SK-N-SH (cell line): ENCODE measurements at regions not wholly inside any gene's neighbourhood (a gene's known extent, or its start where the extent isn't known, plus 50 kb on each side); places are given as distances from the start of the nearest gene placed in this dataset.

Source experiments
- CTCF ChIP-seq: fragments of 200-600 bp; sonication (generic); IDR thresholded peaks from 2 replicates; pipeline ENCODE4 v1.6.1; 2017; ENCODE audit warnings: antibody characterized with exemption, mild to moderate bottlenecking, moderate library complexity
- EP300 ChIP-seq, 2 experiments: IDR thresholded peaks; 2 replicates each; pipeline versions ENCODE4 v1.4.0 to v1.6.1; 2012; ENCODE audit warnings: borderline replicate concordance in 1 of 2, low read depth in 1 of 2, low read length in 1 of 2
- FOXM1 ChIP-seq: IDR thresholded peaks from 2 replicates; pipeline ENCODE4 v1.4.0; 2012; ENCODE audit warnings: low read depth, mild to moderate bottlenecking
- MAX ChIP-seq: IDR thresholded peaks from 2 replicates; pipeline ENCODE4 v1.4.0; 2012; ENCODE audit warnings: low read depth

GRCh38 chr6:139568956-139569538, 194.6 kb upstream of the CITED2 start:
- TF ChIP-seq EP300 (IDR thresholded peaks at IDR 0.05; ENCODE audit: borderline replicate concordance in 1 of 2, low read depth in 1 of 2, low read length in 1 of 2) (peak; percentile 11 to 59; a peak in 2 of 4 replicates), FOXM1 (no peak), MAX (no peak), CTCF (no peak)
